Panc1 (cell line): ENCODE measurements at regions not wholly inside any gene's neighbourhood (a gene's known extent, or its start where the extent isn't known, plus 50 kb on each side); places are given as distances from the start of the nearest gene placed in this dataset.

Experiments used
- ATAC-seq: fragments of 200-7000 bp; cut with Tn5 transposase; 2 replicates; pipeline ENCODE4 v1.9.1; 2020; ENCODE audit warnings: mild to moderate bottlenecking, moderate library complexity
- BruUV-seq: library from RNA; stranded (reverse); fragments of 400-500 nt; replicated peaks from 2 replicates; lab custom pipeline; 2021; lab: Mats Ljungman, UMichigan
- CTCF ChIA-PET: fragments of 300-600 bp; sonication (Branson Sonifier 250); formaldehyde crosslinking; loops from one replicate; lab custom pipeline; 2022; ENCODE audit warnings: antibody characterized with exemption; lab: Charles Lee
- POLR2A ChIA-PET: fragments of 300-600 bp; sonication (Branson Sonifier 250); formaldehyde crosslinking; loops from one replicate; lab custom pipeline; 2022; ENCODE audit warnings: antibody characterized with exemption; lab: Charles Lee
- DNase-seq: peaks from one replicate; pipeline ENCODE4 v3.0.0-alpha.2; 2010; ENCODE audit warnings: low read depth, low spot score
- H3K27ac ChIP-seq: 2 replicates; pipeline ENCODE4 v1.5.1; 2011; ENCODE audit warnings: mild to moderate bottlenecking, low read length, inconsistent platforms
- H3K27me3 ChIP-seq: fragments of 200-500 bp; sonication (Bioruptor generic); 2 replicates; pipeline ENCODE4 v1.6.0; 2014; ENCODE audit warnings: low read length, inconsistent platforms; ENCODE audit not compliant: control insufficient read depth, insufficient read depth
- H3K36me3 ChIP-seq: fragments of 200-500 bp; sonication (Bioruptor generic); 2 replicates; pipeline ENCODE4 v1.5.1; 2014; ENCODE audit warnings: inconsistent platforms, mild to moderate bottlenecking, low read length, moderate library complexity; ENCODE audit not compliant: control insufficient read depth, insufficient read depth
- H3K4me1 ChIP-seq: 2 replicates; pipeline ENCODE4 v1.5.1; 2011; ENCODE audit warnings: inconsistent platforms, mild to moderate bottlenecking, low read length, moderate library complexity; ENCODE audit not compliant: control insufficient read depth, insufficient read depth
- H3K4me3 ChIP-seq, 2 experiments: 2 replicates each; pipeline ENCODE4 v1.5.1; 2011 to 2012; ENCODE audit warnings: low read depth in 2 of 2, low read length in 2 of 2, mild to moderate bottlenecking in 2 of 2, inconsistent platforms in 1 of 2, moderate library complexity in 1 of 2
- H3K9me3 ChIP-seq: fragments of 200-500 bp; sonication (Bioruptor generic); 2 replicates; pipeline ENCODE4 v1.5.1; 2014; ENCODE audit warnings: low read depth, mild to moderate bottlenecking, inconsistent platforms, low read length, moderate library complexity; ENCODE audit not compliant: control insufficient read depth, insufficient read depth
- CTCF ChIP-seq: fragments of 450-650 bp; IDR thresholded peaks from 2 replicates; pipeline ENCODE4 v1.5.1; 2017; ENCODE audit warnings: mild to moderate bottlenecking
- POLR2AphosphoS5 ChIP-seq: IDR thresholded peaks from 2 replicates; pipeline ENCODE4 v1.6.1; 2012; ENCODE audit warnings: mild to moderate bottlenecking, low read depth, low read length, moderate library complexity
- REST ChIP-seq, 2 experiments: IDR thresholded peaks; 2 replicates each; pipeline ENCODE4 v1.6.1; 2011 to 2012; ENCODE audit warnings: low read depth in 2 of 2, control low read depth in 1 of 2, low read length in 1 of 2, mild to moderate bottlenecking in 1 of 2, moderate library complexity in 1 of 2; ENCODE audit not compliant: insufficient read depth in 1 of 2
- SIN3A ChIP-seq: IDR thresholded peaks from 2 replicates; pipeline ENCODE4 v1.6.1; 2012; ENCODE audit warnings: low read depth, mild to moderate bottlenecking, low read length, moderate library complexity, borderline replicate concordance; ENCODE audit not compliant: insufficient read depth
- TCF7L2 ChIP-seq: IDR thresholded peaks from 2 replicates; pipeline ENCODE4 v1.6.1; 2011; ENCODE audit warnings: mild to moderate bottlenecking, low read depth, low read length, inconsistent platforms
- in situ Hi-C: cut with HindIII; loops from 2 replicates; pipeline ENCODE4 v1.10.0; 2016; ENCODE audit warnings: low sequenced_read_pairs, low pct_unique_long_range_greater_than_20kb
- intact Hi-C: fragments of 100-400 bp; cut with micrococcal nuclease; formaldehyde crosslinking; loops from one replicate; pipeline ENCODE4 v1.10.0; 2022; ENCODE audit not compliant: unreplicated experiment

GRCh38 chr10:124278356-124278755, 140.4 kb downstream of the OAT start:
- Histone ChIP-seq H3K4me1 (no peaks in the 10 kb centered on the region), H3K9me3 (peaks cover 8% of the 10 kb centered on the region; the same call in 1 of the 2 replicates), H3K4me3 (no peak overlapping the region), H3K27ac (no peak overlapping the region), H3K36me3 (no peaks in the 10 kb centered on the region), H3K27me3 (peaks cover 3% of the 10 kb centered on the region)
- ChIA-PET POLR2A (no interaction called here), CTCF (interaction anchor here (0.6 to 1.1 kb wide), 2 partner anchors 17 to 282 kb away, joined by 3 to 4 read pairs; no protein-coding TSS in a partner anchor)
- DNase-seq, result no peak
- intact Hi-C loops (no loop called here), in situ Hi-C loops (no loop called here)
- no peak for ATAC-seq
- TF ChIP-seq SIN3A (no peak), TCF7L2 (no peak), POLR2AphosphoS5 (no peak), CTCF (no peak), REST (IDR thresholded peaks at IDR 0.05; ENCODE audit: insufficient read depth in 1 of 2, low read depth in 2 of 2, low read length in 1 of 2) (no peak)
- no TSS peak for BruUV-seq

- H3K27me3 ChIP-seq, result peaks cover 3% of the 10 kb centered on the region
- ChIA-PET POLR2A (no interaction called here), CTCF (no interaction called here)
- no peaks in the 10 kb centered on the region for H3K4me1 ChIP-seq
- no peaks in the 10 kb centered on the region for H3K36me3 ChIP-seq
- intact Hi-C loops, result no loop called here
- in situ Hi-C loops, result no loop called here
- no peak overlapping the region for H3K27ac ChIP-seq
- no TSS peak for BruUV-seq
- DNase-seq, result no peak
- TF ChIP-seq SIN3A (no peak), CTCF (no peak), POLR2AphosphoS5 (no peak), REST (IDR thresholded peaks at IDR 0.05; ENCODE audit: insufficient read depth in 1 of 2, low read depth in 2 of 2, low read length in 1 of 2) (no peak), TCF7L2 (no peak)
- no peak overlapping the region for H3K4me3 ChIP-seq
- H3K9me3 ChIP-seq, result peaks cover 8% of the 10 kb centered on the region; the same call in 1 of the 2 replicates
- ATAC-seq, result no peak
Observed at GRCh38 chr10:124273141-124273540, 145.6 kb downstream of the OAT start.
